GM12892 (cell line): ENCODE measurements at regions not wholly inside any gene's neighbourhood (a gene's known extent, or its start where the extent isn't known, plus 50 kb on each side); places are given as distances from the start of the nearest gene placed in this dataset.

Source experiments
- DNase-seq: peaks from one replicate; pipeline ENCODE4 v3.0.0; 2011; ENCODE audit not compliant: insufficient read length
- FAIRE-seq: peaks from 2 replicates; lab custom pipeline; 2011; peaks lifted over from hg19 to GRCh38; lab: Jason Lieb, UNC
- POLR2A ChIP-seq: IDR thresholded peaks from 2 replicates; pipeline ENCODE4 v1.6.1; 2011; ENCODE audit warnings: low read depth, low read length, control low read depth
- POLR2AphosphoS5 ChIP-seq: IDR thresholded peaks from 2 replicates; pipeline ENCODE4 v1.6.1; 2011; ENCODE audit warnings: low read depth, low read length, control low read depth
- TAF1 ChIP-seq: IDR thresholded peaks from 2 replicates; pipeline ENCODE4 v1.6.1; 2011; ENCODE audit warnings: low read depth, mild to moderate bottlenecking, control low read depth, low read length, borderline replicate concordance

- FAIRE-seq = no peak
- TF ChIP-seq POLR2A (no peak), POLR2AphosphoS5 (no peak), TAF1 (no peak)
- DNase-seq = no peak
Measured at GRCh38 chr3:124374583-124374982, 355.7 kb upstream of the UMPS start.

- TF ChIP-seq POLR2AphosphoS5 (no peak), POLR2A (no peak), TAF1 (no peak)
Measured at GRCh38 chr3:124381575-124382333, 348.5 kb upstream of the UMPS start.

GRCh38 chr3:124383051-124383450, 347.2 kb upstream of the UMPS start:
- no peak for FAIRE-seq
- DNase-seq = no peak
- TF ChIP-seq POLR2AphosphoS5 (no peak), POLR2A (no peak)

More at GRCh38 chr3:124381575-124382333, 348.5 kb upstream of the UMPS start:
- DNase-seq = no peak
- no peak for FAIRE-seq

- FAIRE-seq (no peak), DNase-seq (no peak)
- TF ChIP-seq TAF1 (no peak), POLR2A (no peak), POLR2AphosphoS5 (no peak)
Measured at GRCh38 chr3:124383846-124384466, 346.3 kb upstream of the UMPS start.

GRCh38 chr3:124384527-124384926, 345.7 kb upstream of the UMPS start:
- DNase-seq (no peak), FAIRE-seq (no peak)
- TF ChIP-seq POLR2A (no peak), TAF1 (no peak), POLR2AphosphoS5 (no peak)

GRCh38 chr3:124385996-124386395, 344.3 kb upstream of the UMPS start:
- FAIRE-seq (no peak), DNase-seq (no peak)
- TF ChIP-seq POLR2AphosphoS5 = no peak
- TF ChIP-seq POLR2A = no peak

GRCh38 chr3:124386996-124387595, 343.2 kb upstream of the UMPS start:
- no peak for TF ChIP-seq TAF1
- no peak for TF ChIP-seq POLR2AphosphoS5
- no peak for TF ChIP-seq POLR2A
- DNase-seq = no peak
- no peak for FAIRE-seq

GRCh38 chr3:124391774-124392173, 338.5 kb upstream of the UMPS start:
- TF ChIP-seq TAF1 (no peak), POLR2A (no peak), POLR2AphosphoS5 (no peak)
- DNase-seq (no peak), FAIRE-seq (no peak)

- TF ChIP-seq POLR2A = no peak
- TF ChIP-seq POLR2AphosphoS5 = no peak
- no peak for TF ChIP-seq TAF1
- DNase-seq = no peak
- no peak for FAIRE-seq
Measured at GRCh38 chr3:124393340-124393739, 336.9 kb upstream of the UMPS start.

GRCh38 chr3:124395162-124395561, 335.1 kb upstream of the UMPS start:
- DNase-seq = no peak
- TF ChIP-seq TAF1 = no peak
- no peak for TF ChIP-seq POLR2AphosphoS5
- no peak for TF ChIP-seq POLR2A
- FAIRE-seq = peak; percentile 44

- FAIRE-seq (no peak), DNase-seq (no peak)
- no peak for TF ChIP-seq POLR2AphosphoS5
- TF ChIP-seq TAF1 = no peak
- no peak for TF ChIP-seq POLR2A
Measured at GRCh38 chr3:124395584-124396338, 334.5 kb upstream of the UMPS start.
